ENCODE measurements at regions not wholly inside any gene's neighbourhood (a gene's known extent, or its start where the extent isn't known, plus 50 kb on each side); places are given as distances from the start of the nearest gene placed in this dataset.

DNA sequence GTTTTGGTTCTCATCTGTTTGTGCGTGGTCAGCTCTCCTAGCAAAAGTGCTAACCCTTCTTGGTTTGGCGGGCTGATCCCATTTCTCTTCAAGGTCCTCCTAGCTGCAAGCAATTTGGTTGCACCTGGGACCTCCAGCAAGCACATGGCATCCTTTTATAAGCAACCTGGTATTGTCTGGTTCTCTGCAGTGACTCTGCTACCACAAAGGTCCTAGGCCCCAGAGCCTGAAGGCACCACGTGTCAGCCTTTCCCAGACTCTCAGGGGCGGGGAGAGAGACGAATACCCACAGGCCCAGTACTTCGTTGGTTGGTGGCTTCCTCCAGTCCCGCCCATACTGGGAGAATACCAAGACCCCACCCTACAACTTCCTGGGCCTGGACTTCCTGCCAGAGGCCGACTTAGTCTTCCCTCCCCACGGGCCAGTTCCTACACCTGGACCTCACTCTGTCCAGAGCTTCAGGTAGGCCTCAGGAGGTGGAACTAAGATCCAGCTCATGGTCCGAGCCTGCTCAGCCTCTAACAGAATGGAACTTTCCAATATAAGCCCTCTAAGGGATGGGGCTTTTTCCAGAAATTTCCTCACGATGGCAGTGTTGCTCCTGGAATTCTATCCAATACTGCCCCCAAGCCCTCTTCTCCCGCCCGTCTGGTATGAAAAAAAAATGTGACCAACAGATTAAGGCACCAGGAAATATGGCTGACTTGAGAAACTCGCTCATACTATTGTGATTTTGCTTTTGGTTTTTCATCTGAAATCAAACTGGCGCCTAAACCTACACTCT, 192.5 kb upstream of the STK26 start:
- peak overlapping the region in 1 of 3 donors; percentile 35 for H3K4me3 ChIP-seq (ENCODE audit: low read depth in 1 of 3, low read length in 3 of 3)
- DNase-seq (ENCODE audit: low spot score) = peak; percentile 63
- H3K27me3 ChIP-seq (ENCODE audit: control insufficient read depth in 4 of 4, insufficient read depth in 4 of 4, low read length in 3 of 4) = peaks cover 0 to 4% (median 0%) of the 10 kb centered on the region in 4 donors
- no peak overlapping the region for H3K27ac ChIP-seq (ENCODE audit: low read depth in 1 of 2, low read length in 2 of 2)
- H3K9ac ChIP-seq (ENCODE audit: low read depth in 1 of 2, low read length in 2 of 2) = no peak overlapping the region
- peaks cover 0 to 11% (median 3%) of the 10 kb centered on the region in 4 donors for H3K4me1 ChIP-seq (ENCODE audit: control insufficient read depth in 4 of 4, insufficient read depth in 4 of 4, low read length in 3 of 4)
- TF ChIP-seq REST (IDR thresholded peaks at IDR 0.05) (no peak), HNF4G (IDR thresholded peaks at IDR 0.05) (no peak), SP1 (IDR thresholded peaks at IDR 0.05) (peak; percentile 47), RXRA (IDR thresholded peaks at IDR 0.05) (no peak), YY1 (IDR thresholded peaks at IDR 0.05) (no peak), RAD21 (IDR thresholded peaks at IDR 0.05) (peak; percentile 63 to 91), ZBTB33 (IDR thresholded peaks at IDR 0.05) (no peak), EGR1 (IDR thresholded peaks at IDR 0.05; ENCODE audit: low read depth in 2 of 2) (no peak), NR2F2 (IDR thresholded peaks at IDR 0.05) (peak; percentile 12), JUND (IDR thresholded peaks at IDR 0.05) (no peak), CTCF (IDR thresholded peaks at IDR 0.05; ENCODE audit: low read depth, low read length, missing input control) (peak; percentile 56), GABPA (IDR thresholded peaks at IDR 0.05 in 1 of 2, conservative IDR thresholded peaks at IDR 0.05 in 1 of 2) (peak in 1 of 2 donors; percentile 32), FOXA2 (IDR thresholded peaks at IDR 0.05) (no peak)
- TF ChIP-seq, protein P1, sequence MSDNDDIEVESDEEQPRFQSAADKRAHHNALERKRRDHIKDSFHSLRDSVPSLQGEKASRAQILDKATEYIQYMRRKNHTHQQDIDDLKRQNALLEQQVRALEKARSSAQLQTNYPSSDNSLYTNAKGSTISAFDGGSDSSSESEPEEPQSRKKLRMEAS (IDR thresholded peaks at IDR 0.05) = no peak
- no peaks in the 10 kb centered on the region for H3K36me3 ChIP-seq (ENCODE audit: control insufficient read depth in 4 of 4, insufficient read depth in 3 of 4, low read depth in 1 of 4, low read length in 3 of 4)
- H3K9me3 ChIP-seq (ENCODE audit: control insufficient read depth in 4 of 4, low read length in 3 of 4) = no peaks in the 10 kb centered on the region
- 52% methylated on average over 15 of the region's 15 CpGs for WGBS

DNA sequence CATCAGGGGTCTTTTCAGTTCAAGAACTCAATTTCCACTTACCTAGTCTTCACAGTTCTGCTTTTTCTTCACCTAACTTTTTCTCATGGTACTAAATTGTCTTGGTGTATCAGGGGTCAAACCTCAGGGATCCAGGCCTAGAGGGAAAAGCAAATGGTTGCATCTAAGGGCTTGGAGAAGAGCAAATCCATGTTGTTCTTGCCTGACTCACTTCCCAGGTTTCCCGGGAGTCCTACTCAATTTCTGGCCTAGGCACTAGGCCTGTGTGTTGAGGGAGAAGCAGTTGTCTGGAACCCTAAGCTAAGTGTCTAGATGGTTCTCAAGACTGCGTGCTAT, 191.9 kb upstream of the STK26 start:
- Histone ChIP-seq H3K27me3 (ENCODE audit: control insufficient read depth in 4 of 4, insufficient read depth in 4 of 4, low read length in 3 of 4) (peaks cover 0 to 4% (median 0%) of the 10 kb centered on the region in 4 donors), H3K27ac (ENCODE audit: low read depth in 1 of 2, low read length in 2 of 2) (no peak overlapping the region), H3K9ac (ENCODE audit: low read depth in 1 of 2, low read length in 2 of 2) (no peak overlapping the region), H3K9me3 (ENCODE audit: control insufficient read depth in 4 of 4, low read length in 3 of 4) (no peaks in the 10 kb centered on the region), H3K4me1 (ENCODE audit: control insufficient read depth in 4 of 4, insufficient read depth in 4 of 4, low read length in 3 of 4) (peaks cover 0 to 11% (median 3%) of the 10 kb centered on the region in 4 donors), H3K36me3 (ENCODE audit: control insufficient read depth in 4 of 4, insufficient read depth in 3 of 4, low read depth in 1 of 4, low read length in 3 of 4) (no peaks in the 10 kb centered on the region), H3K4me3 (ENCODE audit: low read depth in 1 of 3, low read length in 3 of 3) (peak overlapping the region in 1 of 3 donors; percentile 20)
- 92% methylated on average over 2 of the region's 2 CpGs for WGBS
- TF ChIP-seq NR2F2 (IDR thresholded peaks at IDR 0.05) = no peak
- no peak for TF ChIP-seq FOXA2 (IDR thresholded peaks at IDR 0.05)
- no peak for TF ChIP-seq ZBTB33 (IDR thresholded peaks at IDR 0.05)
- no peak for TF ChIP-seq SP1 (IDR thresholded peaks at IDR 0.05)
- no peak for TF ChIP-seq RXRA (IDR thresholded peaks at IDR 0.05)
- no peak for TF ChIP-seq REST (IDR thresholded peaks at IDR 0.05)
- TF ChIP-seq, protein P1 (IDR thresholded peaks at IDR 0.05) = no peak
- TF ChIP-seq JUND (IDR thresholded peaks at IDR 0.05) = no peak
- TF ChIP-seq RAD21 (IDR thresholded peaks at IDR 0.05) = no peak
- no peak for DNase-seq (ENCODE audit: low spot score)

Data from liver (tissue), 8 donors.